H54 (cell line): ENCODE measurements at regions not wholly inside any gene's neighbourhood (a gene's known extent, or its start where the extent isn't known, plus 50 kb on each side); places are given as distances from the start of the nearest gene placed in this dataset.

Source experiments
- DNase-seq: peaks from one replicate; pipeline ENCODE4 v3.0.0; 2011; ENCODE audit warnings: low spot score, mixed read lengths; ENCODE audit not compliant: insufficient read length
- FAIRE-seq: peaks from 3 replicates; lab custom pipeline; 2011; peaks lifted over from hg19 to GRCh38; lab: Jason Lieb, UNC
- POLR2A ChIP-seq: IDR thresholded peaks from 2 replicates; pipeline ENCODE4 v1.6.1; 2011; ENCODE audit warnings: low read depth, mild to moderate bottlenecking, low read length

DNA sequence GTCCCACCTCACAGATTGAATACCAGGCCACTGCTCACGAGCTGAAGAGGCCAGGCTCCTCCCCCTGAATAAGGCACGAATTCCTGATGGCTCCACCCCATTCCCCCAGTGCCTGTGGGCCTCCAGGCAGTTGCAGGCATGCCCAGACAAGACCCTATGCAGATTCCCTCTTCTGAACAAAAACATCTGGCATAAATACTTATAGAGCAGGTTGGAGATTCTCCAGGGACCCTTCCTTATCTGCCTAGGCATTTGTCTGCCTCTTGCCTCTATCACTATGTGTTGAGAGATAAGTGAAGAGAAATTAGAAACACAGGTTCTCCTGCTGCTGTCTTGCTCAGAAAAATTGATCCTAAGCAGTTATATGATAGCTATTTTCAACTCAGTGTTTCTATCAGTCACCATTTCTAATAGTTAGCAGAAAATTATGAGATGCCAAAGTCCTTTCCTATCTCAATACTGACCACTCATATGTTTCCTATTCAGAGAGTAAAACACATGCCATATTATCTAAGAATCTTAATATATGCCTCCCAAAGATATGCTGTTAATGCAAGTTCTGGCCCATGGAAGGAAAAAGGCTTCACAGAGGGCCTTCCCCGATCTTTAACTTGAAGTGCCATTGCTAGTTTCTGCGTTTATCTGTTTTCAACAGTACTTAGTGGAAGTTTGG, 364.0 kb downstream of the KCTD12 start:
- TF ChIP-seq POLR2A, result no peak

GRCh38 chr13:76519685-76520084, 366.5 kb downstream of the KCTD12 start:
- DNase-seq, result no peak
- no peak for FAIRE-seq
- no peak for TF ChIP-seq POLR2A

More for the DNA sequence above, 364.0 kb downstream of the KCTD12 start:
- no peak for DNase-seq
- FAIRE-seq, result no peak

DNA sequence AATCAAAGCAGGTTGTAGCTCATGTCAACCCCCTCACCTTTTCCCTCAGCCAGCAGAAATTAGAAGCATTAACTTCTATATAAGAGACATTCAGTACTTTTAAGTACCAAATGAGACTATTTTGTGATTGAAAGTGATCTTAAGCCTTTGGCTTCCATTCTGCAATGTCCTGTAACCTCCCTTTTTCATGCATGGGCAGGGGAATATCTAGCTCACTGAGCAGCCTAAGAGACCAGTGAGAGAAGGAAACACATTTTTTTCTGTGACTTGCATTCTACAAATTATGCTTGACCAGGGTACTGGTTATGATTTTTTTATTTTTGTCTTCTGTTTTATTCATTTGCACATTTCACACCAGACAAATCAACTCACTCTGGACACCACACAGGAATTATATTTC, 369.6 kb downstream of the KCTD12 start:
- DNase-seq (no peak), FAIRE-seq (no peak)
- TF ChIP-seq POLR2A, result no peak

DNA sequence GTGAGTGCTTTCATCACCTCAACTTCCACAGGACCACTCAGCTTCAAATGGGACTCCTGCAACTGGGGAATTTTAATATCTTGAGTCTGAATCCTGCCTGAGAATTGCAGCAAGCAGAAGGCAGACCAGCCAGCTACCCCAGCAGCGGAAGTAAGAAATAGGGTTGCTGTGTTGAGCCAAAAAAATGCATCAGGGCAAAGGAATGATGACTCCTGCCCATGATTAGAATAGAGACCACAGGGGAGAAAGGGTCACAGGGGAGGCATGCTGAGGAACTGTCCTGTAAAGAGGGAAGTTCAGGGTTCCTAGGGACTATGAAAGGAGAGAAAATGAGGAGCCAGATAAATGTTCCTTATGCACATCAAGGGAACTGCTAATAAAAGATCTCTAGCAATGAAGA, 370.2 kb downstream of the KCTD12 start:
- no peak for DNase-seq
- TF ChIP-seq POLR2A, result no peak

DNA sequence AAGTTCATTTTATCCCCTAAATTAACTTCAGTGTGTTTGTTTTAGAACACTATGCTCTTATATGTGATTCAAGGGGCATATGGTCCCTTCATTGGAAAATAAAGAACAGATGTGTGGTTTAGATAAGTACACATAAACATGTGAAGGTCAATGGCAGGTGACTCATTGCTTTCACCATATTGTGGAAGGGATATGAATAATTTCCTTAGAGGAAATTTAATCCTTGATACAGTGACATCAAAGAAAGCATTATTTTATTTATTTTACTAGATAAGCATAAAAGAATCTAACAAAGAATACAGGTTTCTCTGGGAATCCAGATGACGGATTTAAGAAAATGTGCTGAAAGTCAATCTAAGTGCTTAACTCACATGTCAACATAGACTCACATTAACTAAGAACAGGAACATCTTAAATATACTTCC, 373.5 kb downstream of the KCTD12 start:
- FAIRE-seq (no peak), DNase-seq (no peak)
- TF ChIP-seq POLR2A, result no peak

More for the DNA sequence above, 370.2 kb downstream of the KCTD12 start:
- no peak for FAIRE-seq

DNA sequence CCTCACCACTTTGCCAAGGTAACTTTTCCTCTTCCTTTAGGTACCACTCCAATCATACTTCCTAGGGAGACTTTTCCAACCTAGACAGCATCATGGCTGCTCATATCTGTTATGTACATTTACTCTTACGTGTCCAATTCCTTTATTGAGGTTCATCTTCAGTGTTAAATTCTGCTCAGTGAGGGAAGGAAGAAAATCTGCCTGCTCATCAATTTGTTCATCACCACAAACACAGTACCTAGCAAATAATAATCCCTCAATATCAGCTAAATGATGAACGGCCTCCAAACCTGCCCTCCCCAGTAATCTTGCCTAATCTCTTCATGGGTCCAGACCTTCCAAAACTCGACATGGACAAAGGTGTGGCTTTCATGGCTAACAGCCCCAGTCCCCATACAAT, 380.8 kb downstream of the KCTD12 start:
- FAIRE-seq (no peak), DNase-seq (no peak)

DNA sequence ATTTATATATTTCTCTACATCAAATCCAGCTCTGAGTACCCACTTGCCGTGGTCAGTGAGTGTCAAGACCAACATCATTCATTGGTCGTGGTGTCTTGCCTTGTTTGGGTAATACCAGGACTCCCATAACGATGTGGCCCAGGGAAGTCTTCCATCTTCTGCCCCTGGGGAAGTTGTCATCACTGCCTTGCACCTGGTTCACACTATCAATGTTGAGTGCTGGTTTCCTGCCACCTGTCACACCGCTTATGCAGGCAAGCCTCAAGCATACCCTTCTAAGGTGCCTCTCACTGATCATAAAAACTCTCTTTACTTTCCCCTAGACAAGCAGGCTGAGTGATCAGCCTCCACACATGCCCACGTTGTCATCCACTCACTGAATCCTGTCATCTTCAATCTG, 382.4 kb downstream of the KCTD12 start:
- DNase-seq (no peak), FAIRE-seq (no peak)
- TF ChIP-seq POLR2A, result no peak

More for the DNA sequence above, 380.8 kb downstream of the KCTD12 start:
- no peak for TF ChIP-seq POLR2A

DNA sequence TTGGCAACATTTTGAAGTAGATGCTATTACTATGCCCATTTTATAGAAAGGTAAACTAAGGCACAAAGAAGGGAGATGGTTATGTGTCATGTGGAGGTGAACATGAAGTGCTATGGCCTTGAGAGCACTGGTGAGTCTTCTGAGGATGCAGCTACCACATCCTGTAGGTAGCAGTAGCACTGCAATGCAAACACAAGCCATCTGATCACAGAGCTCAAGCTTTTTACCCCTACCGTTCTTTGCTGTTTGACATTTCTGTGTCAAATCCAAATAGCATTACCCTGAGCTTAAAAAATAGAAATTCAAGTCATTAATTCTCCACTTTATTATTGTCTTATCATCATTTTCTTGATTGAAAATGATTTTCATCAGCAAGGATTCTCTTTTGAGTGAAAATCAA, 382.9 kb downstream of the KCTD12 start:
- no peak for TF ChIP-seq POLR2A
- FAIRE-seq, result no peak
- no peak for DNase-seq

GRCh38 chr13:76500894-76501293, 385.3 kb downstream of the KCTD12 start:
- no peak for TF ChIP-seq POLR2A
- DNase-seq, result no peak
- no peak for FAIRE-seq

- DNase-seq, result no peak
- FAIRE-seq, result no peak
- no peak for TF ChIP-seq POLR2A
Observed at GRCh38 chr13:76499891-76500290, 386.3 kb downstream of the KCTD12 start.

DNA sequence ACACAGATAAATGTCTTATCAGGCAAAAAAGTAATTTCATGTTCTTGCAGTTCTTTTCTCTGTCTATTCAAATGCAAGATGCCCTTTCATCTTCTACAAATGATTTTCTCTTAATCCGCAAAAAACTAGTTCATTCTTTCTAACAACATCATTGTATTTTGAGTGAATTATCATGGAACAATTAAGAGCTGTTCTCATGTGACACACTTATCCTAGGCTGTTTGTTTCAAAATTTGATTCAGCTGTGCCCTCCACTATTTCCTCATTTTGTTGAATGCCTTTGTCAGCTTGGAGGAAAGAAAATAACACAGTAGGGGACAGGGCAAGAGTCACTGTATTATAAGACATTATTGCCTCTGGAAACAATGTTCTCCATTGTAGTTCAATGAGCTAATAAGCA, 396.9 kb downstream of the KCTD12 start:
- TF ChIP-seq POLR2A, result no peak
- no peak for DNase-seq
- no peak for FAIRE-seq

DNA sequence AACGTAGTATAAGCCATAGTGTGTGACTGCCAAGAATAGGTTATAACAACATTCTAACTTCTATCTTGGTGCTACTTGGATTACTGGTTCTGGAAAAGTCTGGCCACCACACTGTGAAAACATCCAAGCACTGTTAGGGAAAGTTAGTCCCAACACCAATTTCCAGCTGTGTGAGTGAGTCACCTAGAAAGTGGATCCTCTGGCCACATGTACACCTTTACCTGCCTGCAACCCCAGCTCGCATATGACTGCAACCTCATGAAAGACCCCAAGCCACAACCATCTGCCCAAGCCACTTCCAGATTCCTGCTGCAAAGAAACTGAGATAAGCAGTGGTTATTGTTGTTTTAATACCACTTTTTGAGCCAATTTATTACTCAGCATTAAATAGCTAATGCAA, 404.5 kb downstream of the KCTD12 start:
- FAIRE-seq (no peak), DNase-seq (no peak)
- no peak for TF ChIP-seq POLR2A

GRCh38 chr13:76474966-76475365, 411.2 kb downstream of the KCTD12 start:
- no peak for DNase-seq
- no peak for FAIRE-seq
- TF ChIP-seq POLR2A, result no peak

DNA sequence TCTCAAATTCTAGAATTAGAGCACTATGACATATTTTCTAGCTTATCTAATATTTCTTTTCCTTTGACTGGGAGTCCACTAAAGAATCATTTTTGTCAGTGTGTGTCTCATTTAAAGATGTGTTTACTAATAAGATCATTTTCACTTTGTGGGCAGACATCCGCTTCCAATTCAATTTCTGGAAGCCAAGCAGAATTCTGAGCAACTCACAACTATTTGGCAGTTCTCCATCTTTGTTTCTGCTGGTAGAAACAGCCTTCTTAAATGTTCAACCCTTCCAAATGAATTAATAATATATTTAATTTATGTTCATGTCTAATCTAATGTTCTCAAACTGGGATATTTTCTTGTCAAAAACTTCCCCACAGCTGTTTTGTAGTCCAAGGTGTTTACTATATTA, 411.8 kb downstream of the KCTD12 start:
- DNase-seq, result no peak
- no peak for FAIRE-seq

GRCh38 chr13:76473552-76474134, 412.6 kb downstream of the KCTD12 start:
- DNase-seq (peak; percentile 21), FAIRE-seq (peak; percentile 86)
- no peak for TF ChIP-seq POLR2A

More for the DNA sequence above, 411.8 kb downstream of the KCTD12 start:
- no peak for TF ChIP-seq POLR2A

GRCh38 chr13:76472916-76473315, 413.3 kb downstream of the KCTD12 start:
- DNase-seq (no peak), FAIRE-seq (no peak)
- no peak for TF ChIP-seq POLR2A
